ENCODE measurements at regions not wholly inside any gene's neighbourhood (a gene's known extent, or its start where the extent isn't known, plus 50 kb on each side); places are given as distances from the start of the nearest gene placed in this dataset.

DNA sequence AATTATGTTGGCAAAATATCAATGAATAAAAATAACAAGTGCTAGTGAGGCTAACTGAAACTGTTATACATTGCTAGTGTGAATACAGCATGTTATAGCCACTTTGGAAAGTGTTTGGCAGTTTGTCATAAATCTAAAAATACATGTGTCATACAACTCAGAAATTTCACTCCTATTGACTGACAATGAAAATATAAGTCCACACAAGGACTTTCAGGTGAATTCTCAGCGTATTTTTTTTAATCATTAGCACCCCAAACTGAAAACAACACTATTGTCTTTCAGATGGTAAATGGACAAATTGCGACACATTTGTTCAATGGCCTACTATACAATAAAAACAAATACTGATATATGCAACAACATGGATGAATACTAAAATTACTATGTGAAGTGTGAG lies 884.8 kb downstream of the TRIB2 start:
- H3K4me1 ChIP-seq (ENCODE audit: control insufficient read depth in 2 of 2, insufficient read depth in 2 of 2, low read length in 2 of 2), result no peaks in the 10 kb centered on the region
- no peak for DNase-seq
- H3K27me3 ChIP-seq (replicated peaks in 1 of 4; ENCODE audit: control extremely low read depth in 1 of 4, control insufficient read depth in 3 of 4, insufficient read depth in 4 of 4, low read length in 3 of 4), result no peaks in the 10 kb centered on the region
- no peak for ATAC-seq (ENCODE audit: low read depth)
- H2AFZ ChIP-seq (ENCODE audit: insufficient read depth, low read depth, low read length, poor library complexity, severe bottlenecking), result no peak overlapping the region
- POLR2A ChIA-PET, result no interaction called here
- H4K20me1 ChIP-seq (ENCODE audit: control insufficient read depth, insufficient read depth, low read length, poor library complexity, severe bottlenecking), result no peaks in the 10 kb centered on the region
- H3K9me3 Mint-ChIP-seq (ENCODE audit: insufficient read depth), result peaks cover 7% of the 10 kb centered on the region
- H3K4me3 ChIP-seq (ENCODE audit: control extremely low read depth in 1 of 5, extremely low read depth in 1 of 5, insufficient read depth in 1 of 5, low read depth in 2 of 5, low read length in 4 of 5), result no peak overlapping the region
- no peak overlapping the region for H3K4me2 ChIP-seq (replicated peaks; ENCODE audit: low read depth, low read length, poor library complexity, severe bottlenecking)
- no peaks in the 10 kb centered on the region for H3K4me1 Mint-ChIP-seq
- H3K9me3 ChIP-seq (ENCODE audit: control extremely low read depth in 1 of 3, control insufficient read depth in 2 of 3, insufficient read depth in 1 of 3, low read length in 2 of 3), result no peaks in the 10 kb centered on the region
- H3K27ac Mint-ChIP-seq, result no peak overlapping the region
- CTCF ChIA-PET, result no interaction called here
- no peak for TF ChIP-seq CTCF (IDR thresholded peaks at IDR 0.05)
- no peak for TF ChIP-seq EZH2 (IDR thresholded peaks at IDR 0.05; ENCODE audit: borderline replicate concordance, insufficient read depth, low read depth, low read length, poor library complexity, severe bottlenecking)
- WGBS (ENCODE audit: insufficient coverage), result no CpG with 5 or more reads among the region's 2 CpGs
- intact Hi-C loops (cut with micrococcal nuclease), result no loop called here
- no peaks in the 10 kb centered on the region for H3K27me3 Mint-ChIP-seq
- H3K4me3 Mint-ChIP-seq, result no peak overlapping the region
- no peaks in the 10 kb centered on the region for H3K36me3 ChIP-seq (replicated peaks in 1 of 2; ENCODE audit: control extremely low read depth in 1 of 2, control insufficient read depth in 1 of 2, extremely low read depth in 1 of 2, insufficient read depth in 2 of 2, low read length in 1 of 2)
- no peak overlapping the region for H3K9ac ChIP-seq (ENCODE audit: low read length)
- H3K27ac ChIP-seq (ENCODE audit: low read length in 2 of 2), result no peak overlapping the region
- no peaks in the 10 kb centered on the region for H3K79me2 ChIP-seq (ENCODE audit: control insufficient read depth, insufficient read depth, low read length)

DNA sequence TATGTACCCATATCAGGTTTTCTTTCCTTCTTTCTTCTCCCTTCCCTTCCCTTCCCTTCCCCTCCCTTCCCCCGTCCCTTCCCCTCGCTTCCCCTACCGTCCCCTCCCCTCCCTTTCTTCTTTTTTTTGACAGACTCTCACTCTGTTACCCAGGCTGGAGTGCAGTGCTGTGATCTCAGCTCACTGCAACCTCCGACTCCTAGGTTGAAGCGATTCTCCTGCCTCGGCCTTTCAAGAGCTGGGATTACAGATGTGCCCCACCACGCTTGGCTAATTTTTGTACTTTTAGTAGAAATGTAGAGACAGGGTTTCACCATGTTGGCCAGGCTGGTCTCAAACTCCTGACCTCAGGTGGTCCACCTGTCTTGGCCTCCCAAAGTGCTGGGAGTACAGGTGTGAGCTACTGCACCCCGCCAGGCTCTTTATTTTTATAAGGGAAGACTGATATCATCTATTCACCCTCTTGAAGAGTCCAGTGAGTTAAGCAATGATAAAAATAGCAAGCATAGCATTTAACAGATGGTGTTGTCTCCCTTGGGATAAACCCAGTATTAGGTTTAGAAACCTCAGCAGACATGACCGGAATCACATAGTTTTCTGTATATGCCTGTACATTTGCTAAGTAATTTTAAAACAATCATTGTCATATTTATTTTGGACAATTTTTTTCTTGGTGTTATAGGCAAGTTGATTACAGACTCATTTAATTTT lies 888.4 kb downstream of the TRIB2 start:
- Mint-ChIP-seq H3K27ac (no peak overlapping the region), H3K9me3 (ENCODE audit: insufficient read depth) (no peaks in the 10 kb centered on the region), H3K4me3 (no peak overlapping the region), H3K4me1 (no peaks in the 10 kb centered on the region), H3K27me3 (no peaks in the 10 kb centered on the region)
- no peaks in the 10 kb centered on the region for H4K20me1 ChIP-seq (ENCODE audit: control insufficient read depth, insufficient read depth, low read length, poor library complexity, severe bottlenecking)
- no peak overlapping the region for H3K27ac ChIP-seq (ENCODE audit: low read length in 2 of 2)
- POLR2A ChIA-PET, result no interaction called here
- intact Hi-C loops (cut with micrococcal nuclease), result no loop called here
- H3K4me1 ChIP-seq (ENCODE audit: control insufficient read depth in 2 of 2, insufficient read depth in 2 of 2, low read length in 2 of 2), result no peaks in the 10 kb centered on the region
- H2AFZ ChIP-seq (ENCODE audit: insufficient read depth, low read depth, low read length, poor library complexity, severe bottlenecking), result no peak overlapping the region
- ATAC-seq (ENCODE audit: low read depth), result no peak
- CTCF ChIA-PET, result no interaction called here
- no peak overlapping the region for H3K9ac ChIP-seq (ENCODE audit: low read length)
- H3K79me2 ChIP-seq (ENCODE audit: control insufficient read depth, insufficient read depth, low read length), result no peaks in the 10 kb centered on the region
- WGBS (ENCODE audit: insufficient coverage), result 98% methylated on average over 7 of the region's 9 CpGs
- no peaks in the 10 kb centered on the region for H3K9me3 ChIP-seq (ENCODE audit: control extremely low read depth in 1 of 3, control insufficient read depth in 2 of 3, insufficient read depth in 1 of 3, low read length in 2 of 3)
- no peaks in the 10 kb centered on the region for H3K27me3 ChIP-seq (replicated peaks in 1 of 4; ENCODE audit: control extremely low read depth in 1 of 4, control insufficient read depth in 3 of 4, insufficient read depth in 4 of 4, low read length in 3 of 4)
- TF ChIP-seq EZH2 (IDR thresholded peaks at IDR 0.05; ENCODE audit: borderline replicate concordance, insufficient read depth, low read depth, low read length, poor library complexity, severe bottlenecking) (no peak), CTCF (IDR thresholded peaks at IDR 0.05) (no peak)
- H3K36me3 ChIP-seq (replicated peaks in 1 of 2; ENCODE audit: control extremely low read depth in 1 of 2, control insufficient read depth in 1 of 2, extremely low read depth in 1 of 2, insufficient read depth in 2 of 2, low read length in 1 of 2), result no peaks in the 10 kb centered on the region
- no peak overlapping the region for H3K4me2 ChIP-seq (replicated peaks; ENCODE audit: low read depth, low read length, poor library complexity, severe bottlenecking)
- DNase-seq, result no peak
- H3K4me3 ChIP-seq (ENCODE audit: control extremely low read depth in 1 of 5, extremely low read depth in 1 of 5, insufficient read depth in 1 of 5, low read depth in 2 of 5, low read length in 4 of 5), result no peak overlapping the region

All from B cell (primary cell).